ENCODE measurements at regions not wholly inside any gene's neighbourhood (a gene's known extent, or its start where the extent isn't known, plus 50 kb on each side); places are given as distances from the start of the nearest gene placed in this dataset.

- ChIA-PET POLR2A (no interaction called here), SMC1A (ENCODE audit: uncharacterized antibody, unreplicated experiment) (no interaction called here), RAD21 (ENCODE audit: unreplicated experiment) (no interaction called here), CTCF (no interaction called here)
- in situ Hi-C loops (cut with MboI) (no loop called here), intact Hi-C loops (cut with micrococcal nuclease; ENCODE audit: unreplicated experiment) (no loop called here)
- ATAC-seq (no peak), DNase-seq (ENCODE audit: low read depth, low spot score) (no peak), FAIRE-seq (no peak)
- Histone ChIP-seq H3K27ac (ENCODE audit: control insufficient read depth, insufficient read depth) (no peak overlapping the region), H3K4me2 (ENCODE audit: control insufficient read depth, insufficient read depth) (no peak overlapping the region), H3K27me3 (replicated peaks in 1 of 2; ENCODE audit: control insufficient read depth in 2 of 2, insufficient read depth in 2 of 2, low read length in 1 of 2) (no peaks in the 10 kb centered on the region), H3K4me3 (no peak overlapping the region), H3K79me2 (ENCODE audit: control insufficient read depth, insufficient read depth, low read length) (no peaks in the 10 kb centered on the region), H3K4me1 (ENCODE audit: control insufficient read depth, insufficient read depth, low read length) (no peaks in the 10 kb centered on the region), H4K20me1 (ENCODE audit: control insufficient read depth, insufficient read depth) (no peaks in the 10 kb centered on the region), H3K9ac (ENCODE audit: control insufficient read depth, insufficient read depth, low read length) (no peak overlapping the region), H3K9me3 (replicated peaks; ENCODE audit: control insufficient read depth, insufficient read depth, low read length) (no peaks in the 10 kb centered on the region), H3K36me3 (ENCODE audit: control insufficient read depth in 2 of 2, insufficient read depth in 2 of 2, low read length in 1 of 2) (no peaks in the 10 kb centered on the region), H2AFZ (ENCODE audit: control insufficient read depth, low read depth, low read length) (no peak overlapping the region)
- BruUV-seq (replicated peaks), result no TSS peak
- 32% methylated on average over 3 of the region's 3 CpGs for WGBS (ENCODE audit: insufficient coverage, insufficient replicate concordance, low lambda C conversion rate, missing lambda C conversion rate)
- TF ChIP-seq SREBF2 (IDR thresholded peaks at IDR 0.05; ENCODE audit: low read length) (no peak), RELA (IDR thresholded peaks at IDR 0.05; ENCODE audit: borderline replicate concordance, partially characterized antibody) (no peak), ATF2 (IDR thresholded peaks at IDR 0.05; ENCODE audit: low read length) (no peak), MTA3 (IDR thresholded peaks at IDR 0.05; ENCODE audit: borderline replicate concordance, low read length) (no peak), YY1 (IDR thresholded peaks at IDR 0.05; ENCODE audit: low read depth, low read length) (no peak), BHLHE40 (IDR thresholded peaks at IDR 0.05; ENCODE audit: borderline replicate concordance in 1 of 2, low read depth in 2 of 2, low read length in 1 of 2) (no peak), BCLAF1 (IDR thresholded peaks at IDR 0.05) (no peak), WRNIP1 (IDR thresholded peaks at IDR 0.05; ENCODE audit: borderline replicate concordance, low read depth, low read length) (no peak), HDGF (IDR thresholded peaks at IDR 0.05) (no peak), REST (IDR thresholded peaks at IDR 0.05; ENCODE audit: low read depth, low read length) (no peak), KLF5 (IDR thresholded peaks at IDR 0.05; ENCODE audit: partially characterized antibody) (no peak), SRF (IDR thresholded peaks at IDR 0.05; ENCODE audit: low read depth in 2 of 2, low read length in 2 of 2) (no peak), EGR1 (IDR thresholded peaks at IDR 0.05; ENCODE audit: borderline replicate concordance in 1 of 2, low read depth in 2 of 2, low read length in 2 of 2) (no peak), IRF4 (IDR thresholded peaks at IDR 0.05; ENCODE audit: low read depth, low read length) (no peak), BCL11A (IDR thresholded peaks at IDR 0.05; ENCODE audit: low read depth, low read length) (no peak)
Observed at GRCh38 chr13:82802528-82802927, 1079.7 kb downstream of the SLITRK1 start.

Measured in GM12878 (cell line).